ENCODE measurements at regions not wholly inside any gene's neighbourhood (a gene's known extent, or its start where the extent isn't known, plus 50 kb on each side); places are given as distances from the start of the nearest gene placed in this dataset.

- Mint-ChIP-seq H3K27ac (no peak overlapping the region), H3K36me3 (no peaks in the 10 kb centered on the region)
These were observed 228.4 kb upstream of the EMCN start for GRCh38 chr4:100746141-100746739.

GRCh38 chr4:100742045-100742444, 224.2 kb upstream of the EMCN start:
- no peak for DNase-seq (ENCODE audit: extremely low spot score, unreplicated experiment)
- peak; percentile 34 for TF ChIP-seq CTCF (conservative IDR thresholded peaks at IDR 0.05)
- no peak overlapping the region for H3K27ac Mint-ChIP-seq
- no peaks in the 10 kb centered on the region for H3K36me3 Mint-ChIP-seq
- H3K4me3 Mint-ChIP-seq, result no peak overlapping the region
- H3K4me1 Mint-ChIP-seq (ENCODE audit: unreplicated experiment), result no peaks in the 10 kb centered on the region
- no peaks in the 10 kb centered on the region for H3K27me3 Mint-ChIP-seq
- no peaks in the 10 kb centered on the region for H3K9me3 Mint-ChIP-seq

More at GRCh38 chr4:100746141-100746739, 228.4 kb upstream of the EMCN start:
- Mint-ChIP-seq H3K27me3 (no peaks in the 10 kb centered on the region), H3K4me1 (ENCODE audit: unreplicated experiment) (no peaks in the 10 kb centered on the region), H3K9me3 (no peaks in the 10 kb centered on the region), H3K4me3 (no peak overlapping the region)
- TF ChIP-seq CTCF (conservative IDR thresholded peaks at IDR 0.05), result no peak
- DNase-seq (ENCODE audit: extremely low spot score, unreplicated experiment), result no peak

- Mint-ChIP-seq H3K27ac (no peak overlapping the region), H3K9me3 (no peaks in the 10 kb centered on the region), H3K4me3 (no peak overlapping the region), H3K36me3 (no peaks in the 10 kb centered on the region), H3K4me1 (ENCODE audit: unreplicated experiment) (no peaks in the 10 kb centered on the region), H3K27me3 (no peaks in the 10 kb centered on the region)
- DNase-seq (ENCODE audit: extremely low spot score, unreplicated experiment), result no peak
- TF ChIP-seq CTCF (conservative IDR thresholded peaks at IDR 0.05), result no peak
These were observed 221.6 kb upstream of the EMCN start for GRCh38 chr4:100739426-100739825.

GRCh38 chr4:100738196-100739165, 220.7 kb upstream of the EMCN start:
- Mint-ChIP-seq H3K36me3 (no peaks in the 10 kb centered on the region), H3K9me3 (no peaks in the 10 kb centered on the region), H3K27me3 (no peaks in the 10 kb centered on the region), H3K4me3 (no peak overlapping the region), H3K4me1 (ENCODE audit: unreplicated experiment) (no peaks in the 10 kb centered on the region), H3K27ac (no peak overlapping the region)
- TF ChIP-seq CTCF (conservative IDR thresholded peaks at IDR 0.05), result no peak
- DNase-seq (ENCODE audit: extremely low spot score, unreplicated experiment), result no peak

- TF ChIP-seq CTCF (conservative IDR thresholded peaks at IDR 0.05), result no peak
- H3K27me3 Mint-ChIP-seq, result no peaks in the 10 kb centered on the region
- DNase-seq (ENCODE audit: extremely low spot score, unreplicated experiment), result no peak
- H3K36me3 Mint-ChIP-seq, result no peaks in the 10 kb centered on the region
- no peak overlapping the region for H3K27ac Mint-ChIP-seq
- no peaks in the 10 kb centered on the region for H3K9me3 Mint-ChIP-seq
- no peak overlapping the region for H3K4me3 Mint-ChIP-seq
- H3K4me1 Mint-ChIP-seq (ENCODE audit: unreplicated experiment), result no peaks in the 10 kb centered on the region
These were observed 219.0 kb upstream of the EMCN start for GRCh38 chr4:100736641-100737451.

Measured in type B pancreatic cell (in vitro differentiated cells).